Activated gamma-delta T cell treated with anti-CD3 and anti-CD28 coated beads, Interleukin-2, amount 50 U/mL, for 16 hours (primary cell): ENCODE measurements at regions not wholly inside any gene's neighbourhood (a gene's known extent, or its start where the extent isn't known, plus 50 kb on each side); places are given as distances from the start of the nearest gene placed in this dataset.

Source experiments
- DNase-seq: peaks from one replicate; pipeline ENCODE4 v3.0.0-alpha.2; 2020; ENCODE audit warnings: low read depth

DNA sequence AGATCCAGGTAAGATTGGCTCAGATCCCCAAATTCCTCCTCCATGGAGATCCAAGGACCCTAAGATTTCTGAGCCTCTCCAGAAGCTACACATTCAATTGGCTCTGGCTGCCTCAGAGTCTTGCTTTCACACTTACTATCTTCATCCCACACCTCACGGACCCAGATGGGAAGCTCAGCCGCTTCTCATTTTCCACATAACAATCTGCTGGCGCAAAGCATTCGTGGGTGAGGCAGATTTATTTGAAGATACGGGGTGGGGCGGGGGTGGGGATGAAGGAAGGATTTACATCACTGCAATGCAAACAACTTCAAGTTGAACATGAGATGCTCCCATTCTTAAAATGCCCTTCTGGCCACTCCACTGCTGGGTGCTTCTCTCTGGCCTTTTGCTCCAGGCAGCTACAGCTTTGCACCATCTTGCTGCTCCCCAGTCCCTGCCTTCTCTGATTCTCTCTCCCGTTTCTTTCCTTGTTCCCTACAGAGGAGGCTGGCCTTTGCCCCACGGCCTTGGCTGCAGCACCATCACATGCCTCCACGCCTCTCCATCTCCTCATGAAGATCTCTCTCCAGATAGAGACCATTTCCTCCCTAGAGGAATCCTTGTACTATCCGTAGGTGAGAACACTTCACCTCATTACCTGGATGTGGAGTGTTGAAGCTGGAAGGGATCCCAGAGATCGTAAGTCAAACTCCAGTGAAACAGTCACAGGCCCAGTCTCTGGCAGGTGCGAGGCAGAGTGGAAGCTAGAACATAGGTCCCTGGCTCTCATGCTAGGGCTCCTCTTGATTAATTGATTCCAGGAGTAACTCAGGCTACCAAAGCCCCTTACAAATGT, 175.9 kb downstream of the RPLP1 start:
- no peak for DNase-seq

- DNase-seq = no peak
Measured at GRCh38 chr15:69629631-69630161, 177.1 kb downstream of the RPLP1 start.

- DNase-seq = no peak
Measured at GRCh38 chr15:69631005-69631404, 178.4 kb downstream of the RPLP1 start.

DNA sequence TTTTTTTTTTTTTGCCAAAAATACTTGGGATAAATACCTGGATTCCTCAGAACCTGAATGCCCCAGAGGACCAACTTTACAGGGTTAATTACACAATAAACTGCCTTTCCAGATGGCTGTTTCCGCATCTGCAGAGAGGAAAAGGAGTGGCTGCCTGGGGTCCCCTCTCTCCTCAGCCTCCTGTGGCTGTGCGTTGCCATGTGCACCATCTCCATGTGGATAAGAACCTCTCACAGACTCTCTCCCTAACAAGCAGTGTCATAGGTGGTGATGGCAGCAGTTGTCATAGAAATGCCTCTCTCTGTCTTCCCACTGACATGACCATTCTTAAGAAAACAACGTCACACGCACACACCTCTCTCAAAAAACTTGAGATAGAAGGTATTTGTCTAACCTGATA, 179.4 kb downstream of the RPLP1 start:
- no peak for DNase-seq

DNA sequence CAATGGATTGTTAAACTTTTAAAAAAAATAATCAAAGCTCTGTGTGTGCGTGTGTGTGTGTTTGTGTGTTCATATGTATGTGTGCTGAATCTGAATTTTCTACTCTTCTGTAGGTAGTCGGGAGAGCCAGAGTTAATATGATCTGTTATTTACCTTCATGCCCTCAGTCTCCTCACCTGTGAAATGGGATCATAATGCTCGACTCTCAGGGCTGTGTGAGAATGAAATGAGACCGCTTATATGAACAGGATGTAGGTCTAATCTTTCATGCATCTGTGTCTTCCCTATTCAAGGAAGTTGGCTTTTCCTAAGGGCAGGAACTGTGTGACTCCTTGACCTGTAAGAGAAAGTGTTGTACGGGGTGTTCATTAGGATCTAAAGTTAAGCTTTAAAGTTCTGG, 182.2 kb downstream of the RPLP1 start:
- DNase-seq = no peak

GRCh38 chr15:69636169-69636915, 183.7 kb downstream of the RPLP1 start:
- DNase-seq = no peak

DNA sequence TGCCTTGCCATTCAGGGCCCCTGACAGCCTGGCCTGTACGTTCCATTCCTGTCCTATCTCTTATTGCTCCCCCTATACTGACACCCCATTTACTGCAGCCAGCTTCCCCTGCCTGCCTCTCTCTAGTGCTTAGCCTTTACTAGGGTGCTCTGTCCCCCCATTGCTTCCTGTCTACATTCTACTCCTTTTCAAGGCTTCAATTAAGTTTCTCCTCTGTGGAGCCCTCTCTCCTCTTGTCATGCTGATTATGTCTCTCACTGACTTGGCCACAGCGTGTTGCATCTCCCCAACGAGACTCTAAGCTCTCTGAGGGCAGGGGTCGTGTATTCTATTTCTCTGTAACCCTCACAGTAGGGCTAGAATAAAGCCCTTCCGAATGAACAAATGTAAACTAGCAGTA, 185.2 kb downstream of the RPLP1 start:
- no peak for DNase-seq

- DNase-seq = no peak
Measured at GRCh38 chr15:69643476-69643875, 190.9 kb downstream of the RPLP1 start.

GRCh38 chr15:69643971-69644370, 191.4 kb downstream of the RPLP1 start:
- no peak for DNase-seq

GRCh38 chr15:69644876-69645275, 192.3 kb downstream of the RPLP1 start:
- DNase-seq = no peak

- DNase-seq = no peak
Measured at GRCh38 chr15:69647142-69647513, 194.5 kb downstream of the RPLP1 start.

- DNase-seq = no peak
Measured at GRCh38 chr15:69648212-69648611, 195.6 kb downstream of the RPLP1 start.

- DNase-seq = no peak
Measured at GRCh38 chr15:69648775-69649735, 196.4 kb downstream of the RPLP1 start.

DNA sequence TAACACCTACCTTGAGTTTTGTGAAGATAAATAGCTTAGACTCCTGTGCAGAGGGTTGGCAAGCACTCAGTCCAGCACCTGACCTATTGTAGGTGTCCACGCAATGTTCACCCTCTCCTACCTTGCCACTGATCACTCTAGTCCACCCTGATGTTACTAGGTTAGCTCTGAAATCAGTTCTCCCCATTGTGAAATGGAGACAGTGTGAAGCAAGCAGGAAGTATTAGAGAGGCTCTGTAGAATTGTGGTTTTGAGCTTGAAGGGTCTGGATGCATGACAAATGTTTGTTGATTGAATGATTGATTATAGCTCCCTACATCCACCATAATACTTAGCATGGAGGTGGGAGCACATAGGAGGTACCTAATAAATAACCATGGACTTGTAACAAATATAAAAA, 199.7 kb downstream of the RPLP1 start:
- DNase-seq = no peak

GRCh38 chr15:69652751-69653305, 200.2 kb downstream of the RPLP1 start:
- no peak for DNase-seq

- DNase-seq = no peak
Measured at GRCh38 chr15:69653306-69653705, 200.7 kb downstream of the RPLP1 start.

GRCh38 chr15:69653846-69654245, 201.2 kb downstream of the RPLP1 start:
- no peak for DNase-seq

GRCh38 chr15:69656271-69657030, 203.8 kb downstream of the RPLP1 start:
- no peak for DNase-seq

GRCh38 chr15:69657626-69658025, 205.0 kb downstream of the RPLP1 start:
- DNase-seq = no peak

DNA sequence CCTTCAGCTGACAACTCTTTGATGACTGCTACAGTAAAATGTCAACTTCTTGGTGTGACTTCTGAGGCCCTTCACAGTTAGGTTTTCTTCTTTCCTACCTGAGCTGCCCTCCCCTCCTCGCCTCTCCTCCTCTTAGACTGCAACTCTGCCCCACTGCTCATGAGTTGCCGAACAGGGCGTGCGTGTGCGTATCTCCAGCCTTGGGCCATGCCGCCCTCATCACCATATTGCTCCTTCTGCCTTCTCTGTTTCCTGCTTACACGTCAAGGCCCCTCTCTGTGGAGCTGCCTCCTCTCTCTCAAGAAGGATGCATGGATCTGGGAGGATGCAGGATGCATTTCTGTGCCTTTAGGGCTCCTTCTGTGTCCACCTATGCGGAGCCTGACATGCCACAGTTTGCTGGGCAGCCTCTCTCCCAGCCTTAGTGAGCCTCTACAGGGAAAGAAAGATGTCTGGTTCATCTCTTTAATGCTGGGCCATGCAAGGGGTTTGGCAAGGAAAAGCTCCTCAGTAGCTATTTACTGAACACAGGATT, 205.9 kb downstream of the RPLP1 start:
- no peak for DNase-seq
